GM08714 (cell line): ENCODE measurements at regions not wholly inside any gene's neighbourhood (a gene's known extent, or its start where the extent isn't known, plus 50 kb on each side); places are given as distances from the start of the nearest gene placed in this dataset.

Experiments used
- H3K4me3 ChIP-seq: fragments of 200-500 bp; sonication (Bioruptor generic); 2 replicates; pipeline ENCODE4 v1.5.1; 2014; ENCODE audit warnings: mild to moderate bottlenecking, low read length, inconsistent platforms
- ZNF274 ChIP-seq: IDR thresholded peaks from 2 replicates; pipeline ENCODE4 v1.6.1; 2012; ENCODE audit warnings: mild to moderate bottlenecking, low read depth, low read length

- no peak overlapping the region for H3K4me3 ChIP-seq
- TF ChIP-seq ZNF274: no peak
Measured at GRCh38 chr15:95884276-95884675, 446.2 kb upstream of the NR2F2 start.

GRCh38 chr15:95887666-95888390, 442.7 kb upstream of the NR2F2 start:
- no peak overlapping the region for H3K4me3 ChIP-seq
- TF ChIP-seq ZNF274: no peak

GRCh38 chr15:95888762-95889161, 441.7 kb upstream of the NR2F2 start:
- no peak overlapping the region for H3K4me3 ChIP-seq
- TF ChIP-seq ZNF274: no peak

GRCh38 chr15:95894407-95894956, 436.0 kb upstream of the NR2F2 start:
- no peak overlapping the region for H3K4me3 ChIP-seq
- TF ChIP-seq ZNF274: no peak

- TF ChIP-seq ZNF274: no peak
- no peak overlapping the region for H3K4me3 ChIP-seq
Measured at GRCh38 chr15:95895508-95895907, 435.0 kb upstream of the NR2F2 start.

- no peak overlapping the region for H3K4me3 ChIP-seq
- TF ChIP-seq ZNF274: no peak
Measured at GRCh38 chr15:95897651-95898050, 432.8 kb upstream of the NR2F2 start.

GRCh38 chr15:95898761-95899160, 431.7 kb upstream of the NR2F2 start:
- no peak for TF ChIP-seq ZNF274
- no peak overlapping the region for H3K4me3 ChIP-seq

GRCh38 chr15:95901271-95901670, 429.2 kb upstream of the NR2F2 start:
- H3K4me3 ChIP-seq: no peak overlapping the region
- no peak for TF ChIP-seq ZNF274

- TF ChIP-seq ZNF274: no peak
Measured at GRCh38 chr15:95902606-95903005, 427.9 kb upstream of the NR2F2 start.

GRCh38 chr15:95903352-95903751, 427.1 kb upstream of the NR2F2 start:
- no peak for TF ChIP-seq ZNF274
- H3K4me3 ChIP-seq: no peak overlapping the region

More at GRCh38 chr15:95902606-95903005, 427.9 kb upstream of the NR2F2 start:
- no peak overlapping the region for H3K4me3 ChIP-seq

GRCh38 chr15:95910643-95911212, 419.8 kb upstream of the NR2F2 start:
- no peak overlapping the region for H3K4me3 ChIP-seq
- TF ChIP-seq ZNF274: no peak

GRCh38 chr15:95911570-95912279, 418.8 kb upstream of the NR2F2 start:
- no peak overlapping the region for H3K4me3 ChIP-seq
- no peak for TF ChIP-seq ZNF274

- no peak for TF ChIP-seq ZNF274
- no peak overlapping the region for H3K4me3 ChIP-seq
Measured at GRCh38 chr15:95912280-95912625, 418.2 kb upstream of the NR2F2 start.

GRCh38 chr15:95912728-95913127, 417.8 kb upstream of the NR2F2 start:
- no peak for TF ChIP-seq ZNF274
- H3K4me3 ChIP-seq: no peak overlapping the region

GRCh38 chr15:95916568-95916967, 413.9 kb upstream of the NR2F2 start:
- no peak for TF ChIP-seq ZNF274
- H3K4me3 ChIP-seq: no peak overlapping the region
